Parathyroid adenoma (tissue), 2 donors: ENCODE measurements at regions not wholly inside any gene's neighbourhood (a gene's known extent, or its start where the extent isn't known, plus 50 kb on each side); places are given as distances from the start of the nearest gene placed in this dataset.

Experiments
- H2AFZ ChIP-seq: fragments of 300-600 bp; sonication (generic); one replicate; pipeline ENCODE4 v1.7.0; 2017; ENCODE audit warnings: antibody characterized with exemption, mild to moderate bottlenecking
- H3K27ac ChIP-seq: fragments of 300-600 bp; sonication (generic); one replicate; pipeline ENCODE4 v1.7.0; 2017
- H3K27me3 ChIP-seq: fragments of 300-600 bp; sonication (generic); one replicate; pipeline ENCODE4 v1.7.0; 2017; ENCODE audit warnings: low read length; ENCODE audit not compliant: control insufficient read depth, insufficient read depth
- H3K36me3 ChIP-seq: fragments of 300-600 bp; sonication (generic); one replicate; pipeline ENCODE4 v1.7.0; 2017; ENCODE audit warnings: low read length; ENCODE audit not compliant: control insufficient read depth, insufficient read depth
- H3K4me1 ChIP-seq: fragments of 300-600 bp; sonication (generic); one replicate; pipeline ENCODE4 v1.7.0; 2017; ENCODE audit warnings: control low read depth
- H3K4me2 ChIP-seq: fragments of 300-600 bp; sonication (generic); one replicate; pipeline ENCODE4 v1.7.0; 2017; ENCODE audit warnings: low read length
- H3K4me3 ChIP-seq: fragments of 300-600 bp; sonication (generic); one replicate; pipeline ENCODE4 v1.7.0; 2017; ENCODE audit warnings: low read depth, low read length
- H3K79me2 ChIP-seq: fragments of 300-600 bp; sonication (generic); one replicate; pipeline ENCODE4 v1.7.0; 2017; ENCODE audit warnings: control low read depth
- H3K9ac ChIP-seq: fragments of 300-600 bp; sonication (generic); one replicate; pipeline ENCODE4 v1.7.0; 2017; ENCODE audit warnings: mild to moderate bottlenecking
- H3K9me3 ChIP-seq: fragments of 300-600 bp; sonication (generic); one replicate; pipeline ENCODE4 v1.7.0; 2017; ENCODE audit warnings: low read length; ENCODE audit not compliant: control insufficient read depth
- TF ChIP-seq, protein P1 (sequence below): fragments of 300-600 bp; sonication (generic); IDR thresholded peaks from one replicate; pipeline ENCODE4 v1.7.0; 2017; ENCODE audit warnings: antibody characterized with exemption, mild to moderate bottlenecking
- donor health status: primary hyperparathyroidism.

DNA sequence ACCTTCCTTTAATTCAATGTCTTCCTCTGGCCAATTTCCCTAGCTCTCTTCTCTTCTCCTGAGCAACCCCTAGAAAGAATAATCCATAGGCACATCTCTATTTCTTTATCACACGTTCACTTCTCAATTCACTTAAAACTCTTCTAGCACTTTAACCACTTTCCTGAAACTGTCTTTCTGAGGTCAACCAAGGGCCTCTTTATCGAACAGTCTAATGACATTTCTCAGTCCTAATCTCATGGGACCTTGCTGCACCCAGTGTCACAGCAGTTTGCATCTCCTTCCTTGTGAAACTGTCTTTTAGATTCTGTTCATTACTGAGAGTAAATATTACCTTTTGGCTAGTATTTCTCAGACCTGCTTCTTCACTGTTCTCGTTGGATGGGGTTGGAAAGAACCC is 285.3 kb upstream of the RASGEF1B start:
- H3K4me3 ChIP-seq: no peak overlapping the region
- H3K27me3 ChIP-seq: no peaks in the 10 kb centered on the region
- H2AFZ ChIP-seq: no peak overlapping the region
- no peak overlapping the region for H3K27ac ChIP-seq
- H3K79me2 ChIP-seq: no peaks in the 10 kb centered on the region
- TF ChIP-seq, protein P1, sequence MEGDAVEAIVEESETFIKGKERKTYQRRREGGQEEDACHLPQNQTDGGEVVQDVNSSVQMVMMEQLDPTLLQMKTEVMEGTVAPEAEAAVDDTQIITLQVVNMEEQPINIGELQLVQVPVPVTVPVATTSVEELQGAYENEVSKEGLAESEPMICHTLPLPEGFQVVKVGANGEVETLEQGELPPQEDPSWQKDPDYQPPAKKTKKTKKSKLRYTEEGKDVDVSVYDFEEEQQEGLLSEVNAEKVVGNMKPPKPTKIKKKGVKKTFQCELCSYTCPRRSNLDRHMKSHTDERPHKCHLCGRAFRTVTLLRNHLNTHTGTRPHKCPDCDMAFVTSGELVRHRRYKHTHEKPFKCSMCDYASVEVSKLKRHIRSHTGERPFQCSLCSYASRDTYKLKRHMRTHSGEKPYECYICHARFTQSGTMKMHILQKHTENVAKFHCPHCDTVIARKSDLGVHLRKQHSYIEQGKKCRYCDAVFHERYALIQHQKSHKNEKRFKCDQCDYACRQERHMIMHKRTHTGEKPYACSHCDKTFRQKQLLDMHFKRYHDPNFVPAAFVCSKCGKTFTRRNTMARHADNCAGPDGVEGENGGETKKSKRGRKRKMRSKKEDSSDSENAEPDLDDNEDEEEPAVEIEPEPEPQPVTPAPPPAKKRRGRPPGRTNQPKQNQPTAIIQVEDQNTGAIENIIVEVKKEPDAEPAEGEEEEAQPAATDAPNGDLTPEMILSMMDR: no peak
- no peaks in the 10 kb centered on the region for H3K4me1 ChIP-seq
- no peak overlapping the region for H3K4me2 ChIP-seq
- no peak overlapping the region for H3K9ac ChIP-seq
- H3K9me3 ChIP-seq: no peaks in the 10 kb centered on the region
- no peaks in the 10 kb centered on the region for H3K36me3 ChIP-seq

DNA sequence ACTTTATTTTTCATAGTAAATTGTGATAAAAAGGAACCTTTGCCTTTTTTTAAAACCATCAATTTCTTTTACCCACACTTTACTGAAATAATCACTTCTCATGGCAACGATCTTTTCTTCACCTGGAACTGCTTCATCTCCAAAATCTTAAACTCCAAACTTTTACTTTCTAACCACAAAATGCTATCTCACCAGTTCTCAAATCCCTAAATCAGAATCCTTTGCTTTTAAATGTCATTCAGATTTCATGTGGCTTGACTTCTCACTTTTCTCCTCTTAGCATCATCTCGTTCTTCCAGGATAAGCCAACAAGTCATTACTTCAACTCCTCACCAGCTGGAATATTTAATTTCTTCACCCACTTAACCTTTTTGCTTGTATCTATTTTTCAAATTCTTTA is 284.3 kb upstream of the RASGEF1B start:
- Histone ChIP-seq H3K79me2 (no peaks in the 10 kb centered on the region), H3K4me2 (no peak overlapping the region), H3K9ac (no peak overlapping the region), H3K27ac (no peak overlapping the region), H3K4me1 (no peaks in the 10 kb centered on the region), H3K27me3 (no peaks in the 10 kb centered on the region), H3K4me3 (no peak overlapping the region), H3K9me3 (no peaks in the 10 kb centered on the region), H3K36me3 (no peaks in the 10 kb centered on the region), H2AFZ (no peak overlapping the region)
- TF ChIP-seq, protein P1: no peak

DNA sequence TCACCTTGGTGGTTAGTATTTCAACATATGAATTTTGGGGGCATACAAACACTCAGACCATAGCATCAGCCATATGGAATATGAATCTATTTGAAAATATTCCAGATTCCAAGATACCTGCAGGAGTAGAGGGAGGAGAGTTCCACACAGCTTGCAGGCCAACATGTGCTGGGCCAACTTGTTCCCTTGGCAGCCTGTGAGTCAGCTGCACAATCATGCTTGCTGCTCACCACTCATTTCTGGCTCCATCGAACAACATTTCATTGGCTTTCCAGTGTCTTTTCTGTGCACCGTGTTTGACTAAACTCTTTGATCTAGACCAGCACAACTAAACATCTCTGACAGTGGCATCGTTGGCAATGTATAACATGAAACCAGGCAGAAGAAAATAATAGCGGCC is 282.5 kb upstream of the RASGEF1B start:
- Histone ChIP-seq H3K27me3 (no peaks in the 10 kb centered on the region), H3K4me1 (no peaks in the 10 kb centered on the region), H3K36me3 (no peaks in the 10 kb centered on the region), H3K4me2 (no peak overlapping the region), H3K9ac (no peak overlapping the region), H3K4me3 (no peak overlapping the region), H3K27ac (no peak overlapping the region), H3K79me2 (no peaks in the 10 kb centered on the region), H2AFZ (no peak overlapping the region), H3K9me3 (no peaks in the 10 kb centered on the region)
- TF ChIP-seq, protein P1: no peak

DNA sequence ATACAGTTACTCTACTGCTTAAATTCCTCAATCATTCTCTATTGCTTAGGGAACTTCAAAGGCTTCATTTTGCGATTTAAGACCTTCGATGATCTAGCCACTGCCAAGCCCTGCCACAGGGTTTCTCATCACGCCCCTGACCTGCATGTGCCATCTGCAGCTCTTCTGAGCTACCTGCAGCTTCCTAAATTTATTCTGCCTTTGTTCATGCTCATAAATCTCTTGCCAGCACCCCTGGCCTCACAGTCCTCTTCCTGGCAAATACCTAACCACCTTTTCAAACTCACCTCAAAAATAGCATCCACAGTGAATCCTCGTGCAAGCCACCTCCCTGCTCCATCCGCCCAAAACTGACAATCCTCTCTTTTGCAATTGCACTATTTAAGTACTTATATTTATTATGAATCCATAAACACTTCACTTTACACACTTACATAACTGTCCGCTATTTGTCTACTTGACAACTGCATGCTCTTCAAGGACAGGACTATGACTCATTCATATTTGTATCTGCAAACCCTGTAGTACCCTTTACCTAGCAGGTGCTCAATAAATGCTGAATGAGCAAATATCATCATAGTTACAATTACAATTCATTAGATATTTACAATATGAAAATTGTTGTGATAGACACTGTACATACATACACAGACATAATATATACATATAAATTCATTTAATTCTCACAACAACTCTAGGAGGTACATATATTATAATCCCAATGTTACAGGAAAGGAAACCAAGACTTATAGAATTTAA is 280.0 kb upstream of the RASGEF1B start:
- H3K27ac ChIP-seq: no peak overlapping the region
- H3K27me3 ChIP-seq: no peaks in the 10 kb centered on the region
- H3K36me3 ChIP-seq: no peaks in the 10 kb centered on the region
- H3K79me2 ChIP-seq: no peaks in the 10 kb centered on the region
- TF ChIP-seq, protein P1: no peak
- H3K4me3 ChIP-seq: no peak overlapping the region
- H3K9me3 ChIP-seq: no peaks in the 10 kb centered on the region
- no peak overlapping the region for H3K4me2 ChIP-seq
- no peaks in the 10 kb centered on the region for H3K4me1 ChIP-seq
- no peak overlapping the region for H2AFZ ChIP-seq
- H3K9ac ChIP-seq: no peak overlapping the region
